Dermis blood vessel endothelial cell (primary cell): ENCODE measurements at regions not wholly inside any gene's neighbourhood (a gene's known extent, or its start where the extent isn't known, plus 50 kb on each side); places are given as distances from the start of the nearest gene placed in this dataset.

Source experiments
- DNase-seq: peaks from one replicate; pipeline ENCODE4 v3.0.0; 2010

GRCh38 chr18:38579764-38580163 is 1014.2 kb upstream of the CELF4 start:
- DNase-seq = no peak

GRCh38 chr18:38576916-38577315 is 1011.3 kb upstream of the CELF4 start:
- DNase-seq = no peak

- no peak for DNase-seq
These were observed 1010.8 kb upstream of the CELF4 start for GRCh38 chr18:38576349-38576748.

- no peak for DNase-seq
These were observed 1010.0 kb upstream of the CELF4 start for GRCh38 chr18:38575648-38576047.

- DNase-seq = no peak
These were observed 1009.4 kb upstream of the CELF4 start for GRCh38 chr18:38575023-38575422.

GRCh38 chr18:38572554-38573111 is 1007.0 kb upstream of the CELF4 start:
- DNase-seq = no peak

- DNase-seq = no peak
These were observed 1006.1 kb upstream of the CELF4 start for GRCh38 chr18:38571651-38572050.

GRCh38 chr18:38565513-38565912 is 999.9 kb upstream of the CELF4 start:
- no peak for DNase-seq

- DNase-seq = no peak
These were observed 997.9 kb upstream of the CELF4 start for GRCh38 chr18:38563396-38563980.

- no peak for DNase-seq
These were observed 991.4 kb upstream of the CELF4 start for GRCh38 chr18:38557006-38557405.

GRCh38 chr18:38552732-38553321 is 987.2 kb upstream of the CELF4 start:
- DNase-seq = no peak

GRCh38 chr18:38551881-38552280 is 986.3 kb upstream of the CELF4 start:
- no peak for DNase-seq

GRCh38 chr18:38545071-38545470 is 979.5 kb upstream of the CELF4 start:
- DNase-seq = no peak

- DNase-seq = no peak
These were observed 974.3 kb upstream of the CELF4 start for GRCh38 chr18:38539856-38540255.

- DNase-seq = no peak
These were observed 973.8 kb upstream of the CELF4 start for GRCh38 chr18:38539371-38539770.

GRCh38 chr18:38534073-38534472 is 968.5 kb upstream of the CELF4 start:
- no peak for DNase-seq

- DNase-seq = no peak
These were observed 961.3 kb upstream of the CELF4 start for GRCh38 chr18:38526922-38527321.

GRCh38 chr18:38525039-38525438 is 959.4 kb upstream of the CELF4 start:
- no peak for DNase-seq

GRCh38 chr18:38520786-38521185 is 955.2 kb upstream of the CELF4 start:
- no peak for DNase-seq

- no peak for DNase-seq
These were observed 936.9 kb upstream of the CELF4 start for GRCh38 chr18:38502539-38502938.

- no peak for DNase-seq
These were observed 931.7 kb upstream of the CELF4 start for GRCh38 chr18:38497266-38497665.

- DNase-seq = no peak
These were observed 930.7 kb upstream of the CELF4 start for GRCh38 chr18:38496222-38496793.

GRCh38 chr18:38494065-38494464 is 928.5 kb upstream of the CELF4 start:
- no peak for DNase-seq

- no peak for DNase-seq
These were observed 925.6 kb upstream of the CELF4 start for GRCh38 chr18:38491195-38491594.
